ENCODE measurements at regions not wholly inside any gene's neighbourhood (a gene's known extent, or its start where the extent isn't known, plus 50 kb on each side); places are given as distances from the start of the nearest gene placed in this dataset.

DNA sequence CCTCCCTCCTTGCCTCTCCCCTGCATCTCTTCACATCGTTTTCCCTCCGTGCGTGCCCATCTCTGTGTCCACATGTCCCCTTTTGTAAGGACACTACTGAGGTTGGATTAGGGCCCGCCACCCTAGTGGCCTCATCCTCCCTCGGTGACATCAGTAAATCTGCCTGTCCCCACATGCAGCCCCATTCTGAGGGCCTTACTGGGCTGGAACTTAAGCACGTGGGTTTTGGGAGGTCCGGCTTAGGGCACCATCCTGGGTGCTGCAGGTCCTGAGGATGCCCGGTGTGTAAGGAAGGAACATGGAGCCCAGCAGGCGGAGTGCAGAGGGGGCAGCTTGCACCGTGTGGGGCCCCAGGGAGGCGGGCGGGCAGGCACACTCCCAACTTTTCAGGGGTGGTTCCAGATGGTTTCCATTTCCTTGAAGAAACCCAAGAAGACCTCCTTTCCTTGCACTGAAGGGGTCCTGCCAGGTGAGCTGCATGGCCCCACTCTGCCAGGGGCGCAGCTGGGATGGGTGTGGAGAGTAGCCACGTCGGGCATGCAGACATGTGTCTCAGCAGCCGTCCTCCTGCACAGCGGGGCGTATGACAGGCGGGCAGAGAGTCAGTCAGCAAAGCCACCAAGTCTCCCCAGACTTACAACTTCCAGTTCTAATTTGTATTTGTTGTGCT, 329.9 kb downstream of the QKI start:
- no peak for TF ChIP-seq OSR1 (CRISPR knock-in tag; IDR thresholded peaks at IDR 0.05)
- ATAC-seq, result no peak

DNA sequence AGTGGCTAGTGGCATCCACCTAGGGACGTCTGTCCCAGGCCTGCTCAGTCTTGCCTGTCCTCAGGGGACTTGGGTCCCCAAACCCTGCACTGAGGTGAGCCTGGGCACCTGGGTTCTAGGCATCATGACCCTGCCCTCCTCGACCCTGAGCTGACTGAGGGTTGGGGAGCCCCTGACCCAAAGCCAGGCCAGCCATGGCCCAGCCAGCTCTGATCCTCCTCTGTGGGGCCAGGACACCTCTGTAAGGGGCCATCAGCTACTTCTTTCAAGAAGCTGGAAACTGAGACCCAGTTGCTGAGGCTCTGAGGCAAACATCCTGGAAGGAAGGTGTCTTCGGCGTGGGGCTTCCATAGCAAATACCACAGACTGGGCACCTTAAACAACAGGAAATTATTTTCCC, 329.3 kb downstream of the QKI start:
- ATAC-seq, result no peak
- TF ChIP-seq ZNF565 (CRISPR knock-in tag; conservative IDR thresholded peaks at IDR 0.05; ENCODE audit: low read depth), result no peak
- TF ChIP-seq BACH2 (CRISPR knock-in tag; IDR thresholded peaks at IDR 0.05; ENCODE audit: borderline replicate concordance), result no peak
- TF ChIP-seq ESRRG (CRISPR knock-in tag; IDR thresholded peaks at IDR 0.05), result no peak
- TF ChIP-seq SNAI2 (CRISPR knock-in tag; IDR thresholded peaks at IDR 0.05), result no peak
- TF ChIP-seq ZFP3 (CRISPR knock-in tag; IDR thresholded peaks at IDR 0.05), result no peak
- TF ChIP-seq ZFP30 (CRISPR knock-in tag; IDR thresholded peaks at IDR 0.05), result no peak
- TF ChIP-seq, protein P1, sequence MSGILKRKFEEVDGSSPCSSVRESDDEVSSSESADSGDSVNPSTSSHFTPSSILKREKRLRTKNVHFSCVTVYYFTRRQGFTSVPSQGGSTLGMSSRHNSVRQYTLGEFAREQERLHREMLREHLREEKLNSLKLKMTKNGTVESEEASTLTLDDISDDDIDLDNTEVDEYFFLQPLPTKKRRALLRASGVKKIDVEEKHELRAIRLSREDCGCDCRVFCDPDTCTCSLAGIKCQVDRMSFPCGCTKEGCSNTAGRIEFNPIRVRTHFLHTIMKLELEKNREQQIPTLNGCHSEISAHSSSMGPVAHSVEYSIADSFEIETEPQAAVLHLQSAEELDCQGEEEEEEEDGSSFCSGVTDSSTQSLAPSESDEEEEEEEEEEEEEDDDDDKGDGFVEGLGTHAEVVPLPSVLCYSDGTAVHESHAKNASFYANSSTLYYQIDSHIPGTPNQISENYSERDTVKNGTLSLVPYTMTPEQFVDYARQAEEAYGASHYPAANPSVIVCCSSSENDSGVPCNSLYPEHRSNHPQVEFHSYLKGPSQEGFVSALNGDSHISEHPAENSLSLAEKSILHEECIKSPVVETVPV (CRISPR knock-in tag; IDR thresholded peaks at IDR 0.05), result no peak
- no peak for TF ChIP-seq RARB (CRISPR knock-in tag; IDR thresholded peaks at IDR 0.05)

DNA sequence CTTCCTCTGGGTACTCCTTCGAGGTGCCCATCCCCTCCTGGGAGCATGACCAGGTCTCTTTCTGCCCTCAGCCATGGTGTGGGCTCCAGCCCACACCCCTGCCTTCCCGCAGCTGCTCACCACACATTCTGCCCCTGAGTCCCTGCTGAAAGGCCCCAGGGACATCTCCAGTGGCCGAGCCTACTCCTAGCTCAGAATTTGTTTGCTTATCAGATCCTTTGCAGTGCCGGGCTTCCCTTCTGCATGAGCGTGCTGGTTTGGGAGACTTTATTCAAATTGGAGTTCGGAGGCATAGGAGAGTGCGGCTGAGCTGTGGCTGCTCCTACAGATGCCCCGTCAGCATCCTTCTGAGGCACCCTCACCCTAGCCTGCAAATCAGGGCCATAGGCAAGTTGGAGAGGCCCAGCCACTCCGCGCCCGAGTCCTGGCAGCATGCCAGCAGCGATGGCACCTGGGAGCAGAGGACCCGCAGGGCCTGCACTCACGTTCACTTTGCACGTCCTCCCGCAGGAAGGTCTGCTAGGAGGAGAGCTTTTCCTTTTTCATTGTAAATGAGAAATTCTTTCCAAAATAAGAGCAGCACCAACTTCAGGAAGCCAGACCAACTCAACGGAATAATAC, 327.3 kb downstream of the QKI start:
- TF ChIP-seq ZFP30 (CRISPR knock-in tag; IDR thresholded peaks at IDR 0.05), result no peak
- no peak for TF ChIP-seq ZNF565 (CRISPR knock-in tag; conservative IDR thresholded peaks at IDR 0.05; ENCODE audit: low read depth)
- TF ChIP-seq ZNF70 (CRISPR knock-in tag; IDR thresholded peaks at IDR 0.05), result no peak
- no peak for TF ChIP-seq ESRRG (CRISPR knock-in tag; IDR thresholded peaks at IDR 0.05)
- TF ChIP-seq BACH2 (CRISPR knock-in tag; IDR thresholded peaks at IDR 0.05; ENCODE audit: borderline replicate concordance), result no peak
- TF ChIP-seq, protein P1 (CRISPR knock-in tag; IDR thresholded peaks at IDR 0.05), result no peak
- no peak for TF ChIP-seq POU6F1 (CRISPR knock-in tag; IDR thresholded peaks at IDR 0.05; ENCODE audit: borderline replicate concordance, low read depth)
- TF ChIP-seq, protein P2, sequence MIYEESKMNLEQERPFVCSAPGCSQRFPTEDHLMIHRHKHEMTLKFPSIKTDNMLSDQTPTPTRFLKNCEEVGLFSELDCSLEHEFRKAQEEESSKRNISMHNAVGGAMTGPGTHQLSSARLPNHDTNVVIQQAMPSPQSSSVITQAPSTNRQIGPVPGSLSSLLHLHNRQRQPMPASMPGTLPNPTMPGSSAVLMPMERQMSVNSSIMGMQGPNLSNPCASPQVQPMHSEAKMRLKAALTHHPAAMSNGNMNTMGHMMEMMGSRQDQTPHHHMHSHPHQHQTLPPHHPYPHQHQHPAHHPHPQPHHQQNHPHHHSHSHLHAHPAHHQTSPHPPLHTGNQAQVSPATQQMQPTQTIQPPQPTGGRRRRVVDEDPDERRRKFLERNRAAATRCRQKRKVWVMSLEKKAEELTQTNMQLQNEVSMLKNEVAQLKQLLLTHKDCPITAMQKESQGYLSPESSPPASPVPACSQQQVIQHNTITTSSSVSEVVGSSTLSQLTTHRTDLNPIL (CRISPR knock-in tag; IDR thresholded peaks at IDR 0.05; ENCODE audit: low read depth), result no peak
- no peak for TF ChIP-seq GLIS3 (CRISPR knock-in tag; IDR thresholded peaks at IDR 0.05)
- no peak for TF ChIP-seq TOX (CRISPR knock-in tag; IDR thresholded peaks at IDR 0.05; ENCODE audit: borderline replicate concordance)
- TF ChIP-seq CSDC2 (CRISPR knock-in tag; IDR thresholded peaks at IDR 0.05), result no peak
- TF ChIP-seq PPARA (CRISPR knock-in tag; IDR thresholded peaks at IDR 0.05; ENCODE audit: borderline replicate concordance), result no peak
- no peak for TF ChIP-seq RARB (CRISPR knock-in tag; IDR thresholded peaks at IDR 0.05)
- TF ChIP-seq SNAI2 (CRISPR knock-in tag; IDR thresholded peaks at IDR 0.05), result no peak
- TF ChIP-seq PATZ1 (CRISPR knock-in tag; IDR thresholded peaks at IDR 0.05; ENCODE audit: borderline replicate concordance), result no peak
- no peak for TF ChIP-seq ARNTL (CRISPR knock-in tag; IDR thresholded peaks at IDR 0.05; ENCODE audit: borderline replicate concordance, low read depth)
- TF ChIP-seq OSR1 (CRISPR knock-in tag; IDR thresholded peaks at IDR 0.05), result no peak
- no peak for TF ChIP-seq ISL1 (CRISPR knock-in tag; IDR thresholded peaks at IDR 0.05)
- no peak for TF ChIP-seq ZFP3 (CRISPR knock-in tag; IDR thresholded peaks at IDR 0.05)
- no peak for ATAC-seq

GRCh38 chr6:163741342-163741741, 326.8 kb downstream of the QKI start:
- TF ChIP-seq ARNTL (CRISPR knock-in tag; IDR thresholded peaks at IDR 0.05; ENCODE audit: borderline replicate concordance, low read depth) (no peak), TOX (CRISPR knock-in tag; IDR thresholded peaks at IDR 0.05; ENCODE audit: borderline replicate concordance) (no peak), ZNF8 (CRISPR knock-in tag; IDR thresholded peaks at IDR 0.05) (no peak), GLIS3 (CRISPR knock-in tag; IDR thresholded peaks at IDR 0.05) (no peak), ZNF70 (CRISPR knock-in tag; IDR thresholded peaks at IDR 0.05) (no peak), BACH2 (CRISPR knock-in tag; IDR thresholded peaks at IDR 0.05; ENCODE audit: borderline replicate concordance) (no peak), ZFP3 (CRISPR knock-in tag; IDR thresholded peaks at IDR 0.05) (no peak), POU6F1 (CRISPR knock-in tag; IDR thresholded peaks at IDR 0.05; ENCODE audit: borderline replicate concordance, low read depth) (no peak), SNAI2 (CRISPR knock-in tag; IDR thresholded peaks at IDR 0.05) (no peak), CSDC2 (CRISPR knock-in tag; IDR thresholded peaks at IDR 0.05) (no peak), OSR1 (CRISPR knock-in tag; IDR thresholded peaks at IDR 0.05) (no peak)
- TF ChIP-seq, protein P1 (CRISPR knock-in tag; IDR thresholded peaks at IDR 0.05), result no peak
- no peak for ATAC-seq

Measured in SK-N-SH treated with all-trans-retinoic acid at 6 μM for 48 hours (cell line).